BJ (cell line): ENCODE measurements at regions not wholly inside any gene's neighbourhood (a gene's known extent, or its start where the extent isn't known, plus 50 kb on each side); places are given as distances from the start of the nearest gene placed in this dataset.

ENCODE experiments used
- CTCF ChIA-PET: fragments of 350-600 bp; formaldehyde crosslinking; extraction: SDS; loops from one replicate; lab custom pipeline; 2021; ENCODE audit warnings: antibody characterized with exemption, inconsistent platforms; lab: Yijun Ruan, JAX
- POLR2A ChIA-PET: fragments of 300-600 bp; sonication (Branson Sonifier 250); formaldehyde crosslinking; extraction: SDS; loops from one replicate; lab custom pipeline; 2021; ENCODE audit warnings: antibody characterized with exemption; lab: Charles Lee
- DNase-seq: peaks from one replicate; pipeline ENCODE4 v3.0.0-alpha.2; 2011; ENCODE audit warnings: low read depth
- H3K27me3 ChIP-seq: 2 replicates; pipeline ENCODE4 v1.6.0; 2011; ENCODE audit warnings: low read length; ENCODE audit not compliant: control insufficient read depth, insufficient read depth
- H3K36me3 ChIP-seq: 2 replicates; pipeline ENCODE4 v1.5.1; 2011; ENCODE audit warnings: low read length; ENCODE audit not compliant: control insufficient read depth, insufficient read depth
- H3K4me3 ChIP-seq: 2 replicates; pipeline ENCODE4 v1.5.1; 2011; ENCODE audit warnings: low read depth, mild to moderate bottlenecking, control low read depth, low read length
- CTCF ChIP-seq: IDR thresholded peaks from 2 replicates; pipeline ENCODE4 v1.5.1; 2011; ENCODE audit warnings: low read depth, mild to moderate bottlenecking, control low read depth, inconsistent platforms, low read length, moderate library complexity; ENCODE audit not compliant: insufficient read depth

GRCh38 chr18:6553234-6553900, 138.7 kb upstream of the L3MBTL4 start:
- Histone ChIP-seq H3K36me3 (no peaks in the 10 kb centered on the region), H3K4me3 (no peak overlapping the region), H3K27me3 (no peaks in the 10 kb centered on the region; the same call in 1 of the 2 replicates)
- no peak for DNase-seq
- no peak for TF ChIP-seq CTCF
- CTCF ChIA-PET, result interaction anchor here (0.9 to 1.6 kb wide), 2 partner anchors 10 to 333 kb away, joined by 3 to 7 read pairs; no protein-coding TSS in a partner anchor
- POLR2A ChIA-PET, result no interaction called here

- no peak for TF ChIP-seq CTCF
- ChIA-PET POLR2A (no interaction called here), CTCF (interaction anchor here (0.6 to 1.5 kb wide), 3 partner anchors 14 to 406 kb away, joined by 3 to 7 read pairs (median 4); no protein-coding TSS in a partner anchor)
- no peak for DNase-seq
- Histone ChIP-seq H3K4me3 (no peak overlapping the region), H3K36me3 (no peaks in the 10 kb centered on the region), H3K27me3 (no peaks in the 10 kb centered on the region)
Measured at GRCh38 chr18:6557057-6557769, 142.5 kb upstream of the L3MBTL4 start.

GRCh38 chr18:6557770-6558248, 143.1 kb upstream of the L3MBTL4 start:
- CTCF ChIA-PET, result interaction anchor here (1.2 to 1.4 kb wide), 2 partner anchors 15 to 328 kb away, joined by 3 to 5 read pairs; no protein-coding TSS in a partner anchor
- POLR2A ChIA-PET, result no interaction called here
- H3K36me3 ChIP-seq, result no peaks in the 10 kb centered on the region
- no peak for TF ChIP-seq CTCF
- no peaks in the 10 kb centered on the region for H3K27me3 ChIP-seq
- no peak for DNase-seq
- H3K4me3 ChIP-seq, result no peak overlapping the region

GRCh38 chr18:6558446-6559156, 143.9 kb upstream of the L3MBTL4 start:
- CTCF ChIA-PET, result interaction anchor here (1.2 to 1.4 kb wide), 2 partner anchors 15 to 327 kb away, joined by 3 to 5 read pairs; no protein-coding TSS in a partner anchor
- POLR2A ChIA-PET, result no interaction called here
- no peak for TF ChIP-seq CTCF

GRCh38 chr18:6559296-6559695, 144.6 kb upstream of the L3MBTL4 start:
- no peak for TF ChIP-seq CTCF
- DNase-seq, result no peak
- Histone ChIP-seq H3K36me3 (no peaks in the 10 kb centered on the region), H3K27me3 (no peaks in the 10 kb centered on the region), H3K4me3 (no peak overlapping the region)
- ChIA-PET CTCF (no interaction called here), POLR2A (no interaction called here)

More at GRCh38 chr18:6558446-6559156, 143.9 kb upstream of the L3MBTL4 start:
- DNase-seq, result no peak
- H3K36me3 ChIP-seq, result no peaks in the 10 kb centered on the region
- no peaks in the 10 kb centered on the region for H3K27me3 ChIP-seq
- no peak overlapping the region for H3K4me3 ChIP-seq
